Stimulated activated CD4-positive, alpha-beta T cell treated with anti-CD3 and anti-CD28 coated beads, TNF-alpha, amount 100 ng/mL, for 48 hours (primary cell): ENCODE measurements at regions not wholly inside any gene's neighbourhood (a gene's known extent, or its start where the extent isn't known, plus 50 kb on each side); places are given as distances from the start of the nearest gene placed in this dataset.
"Not testable (repeated sequence)": the region's sequence is repeated elsewhere in the genome, so short reads cannot be mapped to it uniquely, and the experiment has no call there.

Experiments used
- DNase-seq, 3 donors: peaks; one replicate each; pipeline ENCODE4 v3.0.0-alpha.2; 2020; ENCODE audit warnings: low read depth in 3 of 3

DNA sequence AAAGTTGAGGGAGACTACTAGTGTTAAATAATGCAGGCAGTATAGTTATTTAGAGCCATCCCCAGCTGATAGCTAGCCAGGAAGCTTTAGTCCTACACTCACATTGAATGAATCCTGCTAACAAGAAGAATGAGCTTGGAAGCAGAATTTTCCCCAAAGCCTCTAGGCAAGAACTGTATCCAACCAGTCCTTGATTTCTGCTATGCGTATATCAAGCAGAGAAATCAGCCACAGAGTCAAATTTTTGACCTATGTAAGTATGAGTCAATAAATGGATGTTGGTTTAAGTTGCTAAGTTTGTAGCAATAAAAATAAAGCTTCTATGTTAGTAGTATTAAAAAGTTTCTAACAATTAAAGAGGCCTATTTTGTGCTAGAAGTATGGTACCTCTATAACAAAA is 672.1 kb upstream of the CHD1 start:
- no peak for DNase-seq

DNA sequence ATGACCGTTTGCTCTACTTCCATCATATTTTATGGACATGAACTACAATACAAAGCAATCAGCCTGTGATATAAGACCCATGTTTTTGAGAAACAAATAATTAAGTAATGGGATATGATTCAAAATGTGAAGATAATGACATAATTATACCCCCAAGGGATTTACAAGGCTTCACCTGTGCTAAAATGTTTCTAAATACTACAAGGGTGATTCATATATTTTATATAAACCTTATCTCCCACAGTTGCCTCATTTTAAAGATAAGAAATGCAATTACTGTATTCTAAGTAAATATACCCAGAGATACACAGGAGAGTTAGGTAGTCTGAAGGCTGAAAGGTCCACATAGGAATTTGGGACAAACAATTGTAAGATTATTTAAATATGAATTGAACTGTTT is 662.0 kb upstream of the CHD1 start:
- DNase-seq, result no peak

DNA sequence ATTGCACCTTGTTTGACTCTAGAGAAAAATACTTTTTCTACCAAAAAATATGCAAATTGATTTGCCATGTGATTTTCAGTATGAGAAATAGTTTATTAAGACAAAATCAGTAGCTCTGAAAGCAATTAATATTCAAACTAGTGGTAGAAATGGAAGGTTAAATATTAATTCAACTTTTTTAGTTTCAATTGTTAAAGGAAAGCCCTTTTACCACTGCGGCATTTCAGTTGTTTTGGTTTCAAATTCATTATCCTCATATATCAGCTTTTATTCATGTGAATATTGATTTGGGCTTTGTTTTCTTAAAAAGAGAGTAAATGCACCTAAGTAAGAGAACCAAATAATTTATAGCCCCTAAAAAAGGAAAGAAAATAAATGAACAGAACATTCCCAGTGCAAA is 660.6 kb upstream of the CHD1 start:
- DNase-seq, result no peak

DNA sequence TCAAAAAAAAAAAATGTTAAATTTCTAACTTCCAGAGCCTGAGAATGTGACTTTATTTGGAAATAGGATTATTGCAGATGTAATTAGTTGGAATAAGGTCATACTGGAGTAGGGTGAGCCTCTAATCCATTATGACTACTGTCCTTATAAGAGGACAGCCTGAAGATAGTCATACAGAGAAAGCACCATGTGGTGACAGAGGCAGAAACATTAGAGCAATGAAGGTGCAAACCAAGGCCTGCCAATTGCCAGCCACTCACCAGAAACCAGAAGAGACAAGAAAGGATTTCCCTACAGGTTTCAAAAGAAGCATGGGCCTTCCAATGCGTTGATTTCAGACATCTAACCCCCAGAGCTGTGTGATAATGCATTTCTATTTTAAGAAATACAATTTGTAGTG is 659.2 kb upstream of the CHD1 start:
- DNase-seq, result no peak

DNA sequence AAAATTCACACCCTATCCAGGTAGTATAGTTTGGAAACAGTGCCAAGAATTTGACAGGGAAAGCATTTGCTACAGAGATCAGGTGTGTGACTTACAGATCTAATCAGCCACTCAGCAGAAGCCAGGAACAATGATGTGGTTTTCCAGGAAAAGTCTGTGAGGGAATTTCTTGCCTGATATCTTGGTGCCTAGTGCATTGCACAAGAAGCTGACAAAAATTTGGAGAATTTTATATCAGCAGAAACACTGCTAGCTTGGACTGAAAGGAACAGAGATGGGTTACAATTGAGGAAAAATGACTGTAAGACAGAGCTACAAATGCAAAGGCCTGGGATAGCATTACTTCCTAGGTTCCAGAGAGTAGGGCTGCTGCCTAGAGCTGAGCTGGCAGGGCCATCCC is 658.1 kb upstream of the CHD1 start:
- no peak for DNase-seq

DNA sequence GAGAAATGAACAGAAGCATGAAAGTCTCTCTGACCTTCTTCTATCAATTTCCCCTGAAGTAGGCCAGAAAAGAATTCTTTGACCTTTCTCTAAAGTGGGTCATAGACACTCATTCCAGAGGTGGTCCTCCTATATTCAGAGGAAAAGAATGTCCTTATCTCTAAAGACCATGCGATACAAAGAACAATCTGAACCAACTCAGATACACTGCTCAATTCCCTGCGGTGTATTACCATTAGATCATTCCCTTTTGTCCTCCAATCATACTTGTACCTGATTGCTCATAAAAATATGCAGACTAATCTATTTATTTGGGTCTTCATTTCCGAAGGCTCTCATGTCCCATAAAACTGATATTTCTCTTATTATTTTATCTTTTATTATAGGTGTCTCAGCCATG is 652.4 kb upstream of the CHD1 start:
- not testable (repeated sequence) for DNase-seq

DNA sequence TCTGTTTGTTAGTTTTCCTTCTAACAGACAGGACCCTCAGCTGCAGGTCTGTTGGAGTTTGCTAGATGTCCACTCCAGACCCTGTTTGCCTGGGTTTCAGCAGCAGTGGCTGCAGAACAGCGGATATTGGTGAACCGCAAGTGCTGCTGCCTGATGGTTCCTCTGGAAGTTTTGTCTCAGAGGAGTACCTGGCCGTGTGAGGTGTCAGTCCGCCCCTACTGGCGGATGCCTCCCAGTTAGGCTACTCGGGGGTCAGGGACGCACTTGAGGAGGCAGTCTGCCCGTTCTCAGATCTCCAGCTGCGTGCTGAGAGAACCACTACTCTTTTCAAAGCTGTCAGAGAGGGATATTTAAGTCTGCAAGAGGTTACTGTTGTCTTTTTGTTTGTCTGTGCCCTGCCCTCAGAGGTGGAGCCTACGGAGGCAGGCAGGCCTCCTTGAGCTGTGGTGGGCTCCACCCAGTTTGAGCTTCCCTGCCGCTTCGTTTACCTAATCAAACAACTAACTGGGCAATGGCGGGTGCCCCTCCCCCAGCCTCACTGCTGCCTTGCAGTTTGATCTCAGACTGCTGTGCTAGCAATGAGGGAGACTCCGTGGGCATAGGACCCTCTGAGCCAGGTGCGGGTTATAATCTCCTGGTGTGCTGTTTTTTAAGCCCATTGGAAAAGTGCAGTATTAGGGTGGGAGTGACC is 634.3 kb upstream of the CHD1 start:
- not testable (repeated sequence) for DNase-seq

DNA sequence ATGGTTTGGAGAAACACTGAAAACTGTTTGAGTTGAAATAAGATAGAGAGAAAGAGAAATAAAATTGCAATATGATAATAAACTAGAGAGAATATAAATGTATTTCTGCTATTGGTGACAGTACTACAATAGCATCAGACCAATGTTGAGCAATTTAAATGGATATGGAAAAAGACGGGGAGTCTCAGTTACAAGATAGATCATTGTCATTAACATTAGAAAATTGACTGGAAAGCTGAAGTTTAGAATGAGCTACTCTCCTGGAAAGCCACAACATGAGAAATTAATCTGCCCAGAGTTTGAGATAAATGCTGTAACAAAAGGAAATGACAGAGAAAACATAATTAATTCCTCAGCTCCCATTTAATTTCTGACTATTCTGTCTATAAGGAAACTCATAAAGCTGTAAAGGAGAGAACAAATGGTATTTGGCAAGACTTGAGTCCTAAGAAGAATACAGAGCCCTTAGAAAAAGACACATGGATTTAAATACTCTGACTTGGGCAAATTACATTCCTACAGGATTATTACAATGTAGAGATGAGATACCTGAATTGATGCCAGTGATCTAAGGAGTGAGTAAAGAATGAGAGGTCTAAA is 624.5 kb upstream of the CHD1 start:
- no peak for DNase-seq

DNA sequence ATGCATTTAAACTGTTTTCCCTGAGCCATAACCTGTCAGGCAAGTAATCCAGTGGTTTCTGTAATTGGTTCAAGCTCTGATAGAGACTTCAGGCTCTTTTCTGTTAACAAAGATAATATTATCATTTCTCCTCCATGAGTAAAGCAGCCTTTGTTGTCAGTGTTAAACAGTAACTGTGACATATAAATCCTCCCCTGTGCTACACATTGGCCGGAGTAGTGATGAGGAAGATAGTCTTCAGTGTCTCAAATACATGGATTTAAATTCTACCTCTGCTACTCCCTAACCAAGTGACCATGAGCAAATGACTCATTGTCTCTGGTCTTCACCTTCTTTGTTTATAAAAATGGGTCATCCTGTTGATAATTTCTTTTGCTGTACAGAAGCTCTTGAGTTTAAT is 615.5 kb upstream of the CHD1 start:
- DNase-seq, result no peak

DNA sequence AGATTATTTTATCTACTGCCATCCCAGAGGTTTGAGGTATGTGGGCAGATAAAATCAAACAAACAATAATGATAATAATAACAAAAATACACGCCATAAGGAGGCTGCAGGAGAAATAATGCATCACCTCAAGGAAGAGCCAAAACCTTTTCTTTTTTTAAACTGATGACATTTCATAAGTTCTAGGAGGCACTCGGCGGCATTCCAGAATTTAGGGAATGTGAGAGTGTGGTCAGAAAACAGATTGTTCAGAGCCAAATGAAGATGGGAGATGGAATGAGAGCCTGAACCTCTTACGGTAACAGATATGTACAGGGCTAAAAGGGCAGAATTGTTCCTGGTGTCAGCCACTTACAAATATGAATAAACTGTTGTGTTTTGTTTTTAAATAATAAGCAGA is 615.0 kb upstream of the CHD1 start:
- DNase-seq, result no peak

DNA sequence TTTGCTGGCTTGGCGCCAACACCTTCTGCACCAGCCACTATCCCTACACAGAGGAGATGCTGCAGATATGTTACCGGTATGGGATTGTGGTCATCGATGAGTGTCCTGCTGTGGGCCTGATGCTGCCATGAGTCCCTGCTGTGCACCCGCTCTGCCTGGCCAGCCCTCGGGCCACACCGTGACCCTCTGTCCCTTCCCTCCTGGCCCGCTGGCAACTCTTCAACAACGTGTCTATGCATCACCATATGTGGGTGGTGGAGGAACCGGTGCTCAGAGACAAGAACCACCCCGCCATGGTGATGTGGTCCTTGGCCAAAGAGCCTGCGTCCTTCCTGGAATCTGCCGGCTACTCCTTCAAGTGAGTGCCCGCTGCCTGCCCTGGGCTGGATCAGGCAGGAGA is 605.4 kb upstream of the CHD1 start:
- DNase-seq, result not testable (repeated sequence)

DNA sequence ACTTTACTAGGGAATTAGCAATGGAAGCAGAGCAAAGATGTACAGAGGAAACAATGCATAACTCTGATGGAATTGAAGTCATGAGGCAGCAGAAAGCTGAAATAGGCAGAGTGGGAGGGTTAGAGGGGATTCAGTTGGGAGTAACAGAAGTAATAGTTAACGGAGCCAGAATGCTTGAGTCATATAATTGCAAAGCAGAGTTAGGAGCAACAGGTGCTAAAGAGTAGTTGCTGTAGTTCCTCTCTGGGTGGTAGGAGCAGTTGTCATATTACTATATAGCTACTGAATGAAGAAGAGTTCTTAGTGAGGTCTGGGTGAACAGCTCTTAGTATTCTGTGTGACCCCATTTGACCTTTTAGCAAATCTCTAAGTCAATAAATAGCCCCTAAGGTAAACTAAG is 592.9 kb upstream of the CHD1 start:
- not testable (repeated sequence) for DNase-seq

DNA sequence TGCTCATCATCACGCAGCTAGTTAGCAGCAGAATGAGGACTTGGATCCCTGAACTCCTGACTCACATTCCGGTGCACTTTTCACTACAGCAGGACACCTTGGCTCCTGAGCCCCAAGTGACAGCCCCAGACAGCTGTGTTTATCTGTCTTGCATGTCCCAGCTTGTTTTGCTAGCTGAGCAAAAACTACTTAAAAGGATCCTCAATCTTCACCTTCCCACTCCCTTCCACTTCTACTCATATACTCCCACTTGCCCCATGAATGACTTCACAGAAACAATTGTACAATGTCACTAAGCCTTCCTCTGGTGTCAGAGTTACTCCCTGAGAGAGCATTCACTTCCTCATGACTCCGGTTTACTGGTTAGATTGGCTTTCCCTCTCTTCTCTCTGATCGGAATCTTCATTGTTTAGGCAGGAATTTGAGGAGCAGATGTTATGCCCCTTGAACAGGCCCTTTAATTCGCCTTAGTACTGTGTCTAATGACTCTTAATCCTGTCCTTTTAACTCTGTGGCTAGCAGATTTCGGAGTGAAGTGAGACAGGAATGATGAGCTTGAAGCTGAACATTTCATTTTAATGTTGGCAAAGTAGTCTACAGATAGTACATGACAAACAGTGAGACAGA is 587.2 kb upstream of the CHD1 start:
- DNase-seq, result not testable (repeated sequence)

DNA sequence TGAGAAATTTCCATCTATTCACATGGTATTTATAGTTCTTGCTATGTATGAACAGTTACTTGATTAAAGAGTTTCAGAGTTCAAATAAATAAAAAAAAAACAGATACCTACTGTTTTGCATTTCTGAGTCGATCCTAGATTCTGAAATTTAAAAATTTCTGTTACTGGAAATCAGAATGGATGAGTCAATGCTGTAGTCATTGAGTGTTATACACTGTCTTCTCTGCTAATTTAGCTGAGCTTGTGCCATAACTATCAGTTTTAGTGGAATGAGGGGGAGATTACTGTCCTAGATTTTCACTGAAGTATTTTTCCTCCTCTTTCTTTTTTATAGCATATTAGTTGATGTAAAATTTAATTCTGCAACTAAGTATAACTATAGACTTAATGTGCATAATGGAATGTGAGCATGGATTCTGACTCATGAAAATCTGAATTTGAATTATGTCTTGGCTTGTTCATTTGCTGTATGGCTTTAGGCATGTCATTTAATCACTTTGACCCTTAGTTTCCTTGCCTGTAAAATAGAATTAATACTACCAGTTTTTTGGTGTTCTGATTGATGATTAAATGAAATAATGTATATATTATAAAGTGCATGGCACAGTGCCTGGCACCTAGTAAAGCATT is 581.5 kb upstream of the CHD1 start:
- not testable (repeated sequence) for DNase-seq

DNA sequence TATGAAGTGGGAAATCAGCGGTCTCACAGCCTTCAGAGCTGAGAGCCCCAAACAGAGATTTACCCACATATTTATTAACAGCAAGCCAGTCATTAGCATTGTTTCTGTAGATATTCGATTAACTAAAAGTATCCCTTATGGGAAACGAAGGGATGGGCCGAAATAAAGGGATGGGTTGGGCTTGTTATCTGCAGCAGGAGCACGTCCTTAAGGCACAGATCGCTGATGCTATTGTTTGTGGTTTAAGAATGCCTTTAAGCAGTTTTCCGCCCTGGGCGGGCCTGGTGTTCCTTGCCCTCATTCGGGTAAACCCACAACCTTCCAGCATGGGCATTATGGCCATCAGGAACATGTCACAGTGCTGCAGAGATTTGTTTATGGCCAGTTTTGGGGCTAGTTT is 580.3 kb upstream of the CHD1 start:
- DNase-seq, result not testable (repeated sequence)

DNA sequence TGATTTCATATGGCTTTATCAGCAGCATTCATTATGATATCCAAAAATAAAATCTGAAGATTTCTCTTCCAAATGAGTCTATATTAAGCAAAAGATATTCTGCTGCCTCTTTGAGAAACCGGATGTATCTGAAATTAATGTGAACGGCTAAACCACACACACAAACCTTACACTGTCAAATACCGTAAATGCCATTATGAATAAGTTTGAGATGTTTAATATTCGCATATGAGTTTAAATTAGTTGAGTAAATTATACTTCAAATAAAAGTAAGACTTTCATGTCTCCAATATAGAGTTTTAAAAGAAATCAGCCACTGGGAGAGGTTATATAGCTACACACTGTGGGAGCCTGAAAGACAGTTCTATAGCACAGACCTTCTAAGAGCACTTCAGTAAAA is 566.6 kb upstream of the CHD1 start:
- not testable (repeated sequence) for DNase-seq

DNA sequence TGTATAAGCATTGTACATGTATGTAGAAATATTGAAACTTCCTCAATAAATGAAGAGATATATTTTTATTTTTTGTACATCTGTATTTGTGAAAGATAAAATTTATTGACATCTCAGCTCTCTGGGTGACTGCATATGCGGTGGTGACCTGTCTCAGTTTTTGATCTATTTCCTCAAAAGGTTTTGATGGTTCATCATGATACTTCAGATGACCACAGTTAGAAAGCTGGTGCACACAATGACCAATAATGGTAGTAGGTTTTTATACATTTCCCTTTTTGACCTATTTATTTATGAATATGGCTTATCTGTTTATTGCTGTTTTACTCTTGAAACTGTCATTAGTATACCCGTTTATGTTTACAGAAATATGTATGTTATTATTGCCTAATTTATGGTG is 549.6 kb upstream of the CHD1 start:
- not testable (repeated sequence) for DNase-seq

DNA sequence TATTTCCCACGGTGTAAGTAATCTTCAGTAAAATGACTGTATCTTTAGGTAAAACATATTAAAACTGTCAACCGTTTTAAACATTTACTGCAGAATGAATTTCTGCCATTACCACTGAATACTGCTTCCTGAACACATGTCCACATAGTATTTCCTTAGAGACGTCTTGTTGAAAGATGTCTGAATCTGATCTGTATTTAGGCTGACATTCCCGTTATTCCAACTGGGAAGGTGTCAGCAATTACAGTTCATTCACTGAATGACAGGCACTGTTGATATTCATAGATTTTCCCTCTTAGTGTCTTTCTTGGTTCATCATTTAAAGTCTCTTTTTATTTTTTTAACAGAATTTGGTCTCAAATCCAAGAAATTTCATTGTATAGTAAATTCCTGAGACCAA is 544.5 kb upstream of the CHD1 start:
- DNase-seq, result not testable (repeated sequence)

DNA sequence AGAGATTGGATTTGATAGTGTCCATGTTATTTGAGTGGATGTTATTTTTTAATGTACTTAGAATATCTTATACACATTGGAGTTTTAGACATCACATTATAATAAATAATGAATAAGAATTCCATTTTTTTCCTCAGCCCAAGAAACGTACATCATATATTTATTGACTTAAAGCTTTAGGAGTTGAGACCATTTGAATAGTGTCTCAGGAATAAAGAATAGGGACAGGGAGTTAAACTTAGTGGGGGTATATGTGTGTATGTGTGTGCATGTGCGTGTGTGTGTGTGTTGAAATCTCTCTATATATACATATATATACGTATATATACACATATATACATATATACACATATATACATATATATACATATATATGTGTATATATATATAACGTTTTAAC is 542.9 kb upstream of the CHD1 start:
- DNase-seq, result not testable (repeated sequence)

DNA sequence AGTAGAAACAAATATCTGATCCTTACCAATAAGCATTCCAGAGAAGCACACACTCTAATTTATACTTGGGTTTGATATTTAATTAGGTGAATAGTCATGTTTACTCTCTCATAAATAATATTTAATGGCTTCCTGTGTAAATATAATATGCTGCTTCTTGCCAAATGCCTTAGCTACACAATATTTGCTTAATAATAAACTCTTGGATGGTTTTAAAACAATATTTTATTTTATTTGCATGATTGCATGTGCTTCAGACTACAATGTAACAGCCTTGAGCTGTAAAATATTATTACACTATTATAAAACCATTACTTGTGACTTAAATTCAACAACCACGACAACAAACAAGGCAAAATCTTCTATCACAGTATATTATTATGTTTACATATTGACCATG is 542.4 kb upstream of the CHD1 start:
- not testable (repeated sequence) for DNase-seq

DNA sequence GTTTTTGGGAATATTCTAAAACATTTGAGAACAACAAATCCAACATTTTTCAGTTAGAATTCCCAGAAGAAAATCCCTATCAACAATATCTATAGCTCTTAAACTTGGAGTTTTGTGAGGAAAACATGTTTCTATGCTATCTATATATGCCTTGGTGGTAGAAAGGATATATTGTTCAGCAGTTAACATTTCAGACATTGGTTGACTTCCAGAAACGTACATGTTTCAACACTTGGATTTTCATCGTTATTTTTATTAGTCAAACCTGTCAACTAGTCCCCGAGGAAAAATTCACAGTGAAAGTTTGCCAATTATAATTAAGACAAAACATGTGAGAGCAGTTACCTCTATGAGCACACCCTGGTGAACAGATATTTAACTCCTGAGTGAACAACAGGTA is 541.8 kb upstream of the CHD1 start:
- DNase-seq, result not testable (repeated sequence)

DNA sequence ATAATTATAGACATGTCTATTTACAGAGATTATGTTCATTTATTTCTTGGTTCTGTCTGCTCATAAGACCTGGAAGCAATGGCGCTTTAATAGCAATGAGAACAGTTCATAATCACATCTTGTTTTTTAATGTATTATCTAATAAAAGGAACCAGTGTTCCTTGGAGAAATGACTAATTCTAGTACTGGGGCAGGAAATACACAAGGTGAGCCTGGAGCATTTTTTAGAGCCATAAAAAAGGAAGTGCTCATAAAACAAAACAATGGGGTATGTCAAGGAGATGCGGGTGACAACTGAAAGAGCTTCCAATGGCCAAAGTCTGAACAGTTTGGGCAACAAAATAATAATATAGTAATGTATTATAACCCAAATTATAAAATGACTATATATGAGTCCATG is 531.9 kb upstream of the CHD1 start:
- no peak for DNase-seq

DNA sequence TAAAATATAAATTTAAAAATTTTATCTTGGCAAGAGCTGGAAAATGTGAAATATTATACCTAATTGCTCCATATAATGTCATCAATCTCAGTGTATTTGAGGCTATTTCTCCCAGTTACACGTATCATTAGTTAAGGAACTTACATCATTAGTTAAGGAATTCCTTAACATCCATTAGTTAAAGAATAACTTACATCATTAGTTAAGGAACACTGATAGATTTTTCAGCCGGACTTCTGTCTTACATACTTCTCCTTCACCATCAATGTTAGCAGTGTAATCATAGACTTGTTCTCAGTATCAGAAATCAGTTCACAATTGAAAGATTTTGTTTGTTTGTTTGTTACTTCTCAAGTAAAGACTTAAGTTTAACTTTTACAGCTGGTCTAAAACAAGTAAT is 524.4 kb upstream of the CHD1 start:
- no peak for DNase-seq
